Astrocyte (in vitro differentiated cells and primary cell): ENCODE measurements at regions not wholly inside any gene's neighbourhood (a gene's known extent, or its start where the extent isn't known, plus 50 kb on each side); places are given as distances from the start of the nearest gene placed in this dataset.

Experiments
- DNase-seq: peaks from one replicate; pipeline ENCODE4 v3.0.0-alpha.2; 2010; ENCODE audit warnings: low read depth
- FAIRE-seq: peaks from 2 replicates; lab custom pipeline; 2011; peaks lifted over from hg19 to GRCh38; lab: Jason Lieb, UNC
- H2AFZ ChIP-seq: 2 replicates; pipeline ENCODE4 v1.6.0; 2012; ENCODE audit warnings: low read depth, low read length, inconsistent platforms
- H3K27ac ChIP-seq: 2 replicates; pipeline ENCODE4 v1.5.1; 2011; ENCODE audit warnings: low read depth, low read length, inconsistent platforms
- H3K27me3 ChIP-seq: 2 replicates; pipeline ENCODE4 v1.6.0; 2011; ENCODE audit warnings: low read length, inconsistent platforms; ENCODE audit not compliant: insufficient read depth
- H3K36me3 ChIP-seq: 2 replicates; pipeline ENCODE4 v1.5.1; 2011; ENCODE audit warnings: low read length, inconsistent platforms; ENCODE audit not compliant: insufficient read depth
- H3K4me1 ChIP-seq: 2 replicates; pipeline ENCODE4 v1.5.1; 2011; ENCODE audit warnings: low read length, inconsistent platforms; ENCODE audit not compliant: insufficient read depth
- H3K4me2 ChIP-seq: 2 replicates; pipeline ENCODE4 v1.6.0; 2012; ENCODE audit warnings: low read length, inconsistent platforms
- H3K4me3 ChIP-seq: 2 replicates; pipeline ENCODE4 v1.5.1; 2011; ENCODE audit warnings: low read depth, mild to moderate bottlenecking, low read length, inconsistent platforms; ENCODE audit not compliant: insufficient read depth
- H3K79me2 ChIP-seq: 2 replicates; pipeline ENCODE4 v1.6.0; 2012; ENCODE audit warnings: mild to moderate bottlenecking, low read length, inconsistent platforms; ENCODE audit not compliant: insufficient read depth
- H3K9ac ChIP-seq: 2 replicates; pipeline ENCODE4 v1.6.0; 2012; ENCODE audit warnings: mild to moderate bottlenecking, low read length, inconsistent platforms
- H3K9me3 ChIP-seq: 2 replicates; pipeline ENCODE4 v1.5.1; 2012; ENCODE audit warnings: low read depth, mild to moderate bottlenecking, low read length, inconsistent platforms; ENCODE audit not compliant: insufficient read depth
- H4K20me1 ChIP-seq: 2 replicates; pipeline ENCODE4 v1.6.0; 2012; ENCODE audit warnings: low read length, inconsistent platforms; ENCODE audit not compliant: insufficient read depth
- H3K27ac Mint-ChIP-seq: one replicate; pipeline ENCODE4 v1.8.0; 2021; ENCODE audit warnings: mild to moderate bottlenecking, mixed read lengths; ENCODE audit not compliant: unreplicated experiment
- H3K27me3 Mint-ChIP-seq: one replicate; pipeline ENCODE4 v1.8.0; 2021; ENCODE audit warnings: low read depth, mixed read lengths; ENCODE audit not compliant: unreplicated experiment
- H3K36me3 Mint-ChIP-seq: one replicate; pipeline ENCODE4 v1.8.0; 2021; ENCODE audit warnings: low read depth, mixed read lengths; ENCODE audit not compliant: unreplicated experiment
- H3K4me1 Mint-ChIP-seq: one replicate; pipeline ENCODE4 v1.8.0; 2021; ENCODE audit warnings: low read depth, mixed read lengths; ENCODE audit not compliant: unreplicated experiment
- H3K4me3 Mint-ChIP-seq: one replicate; pipeline ENCODE4 v1.8.0; 2021; ENCODE audit warnings: mild to moderate bottlenecking, moderate library complexity, mixed read lengths; ENCODE audit not compliant: unreplicated experiment
- H3K9me3 Mint-ChIP-seq: one replicate; pipeline ENCODE4 v1.8.0; 2021; ENCODE audit warnings: mild to moderate bottlenecking, mixed read lengths; ENCODE audit not compliant: unreplicated experiment
- EZH2 ChIP-seq: IDR thresholded peaks from 2 replicates; pipeline ENCODE4 v1.6.1; 2012; ENCODE audit warnings: mild to moderate bottlenecking, low read length, inconsistent platforms; ENCODE audit not compliant: insufficient read depth
- TF ChIP-seq, protein P1 (sequence below): IDR thresholded peaks from 2 replicates; pipeline ENCODE4 v1.5.1; 2011; ENCODE audit warnings: low read depth, mild to moderate bottlenecking, inconsistent platforms, low read length, moderate library complexity; ENCODE audit not compliant: insufficient read depth

DNA sequence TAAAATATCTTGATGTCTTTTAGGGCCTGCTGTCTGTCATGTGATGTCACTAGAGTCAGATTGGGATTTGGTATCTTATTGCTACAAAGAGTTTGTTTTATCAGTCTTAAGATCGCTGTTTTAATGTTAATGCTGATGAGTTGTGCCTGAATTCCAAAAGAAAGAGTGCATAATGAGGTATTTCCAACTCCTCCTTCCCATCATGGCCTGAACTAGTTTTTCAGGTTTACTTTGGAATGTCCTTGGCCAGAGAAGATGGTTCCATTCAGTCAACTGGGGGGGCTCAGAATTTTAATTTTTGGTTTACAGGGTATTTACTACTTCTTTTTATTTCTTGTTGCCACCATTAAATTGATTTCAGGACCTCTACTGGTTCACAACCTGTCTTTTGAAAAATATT, 74.3 kb upstream of the MARCHF11 start:
- H3K27ac Mint-ChIP-seq: no peak overlapping the region
- H3K4me2 ChIP-seq: no peak overlapping the region
- no peak for TF ChIP-seq EZH2
- TF ChIP-seq, protein P1, sequence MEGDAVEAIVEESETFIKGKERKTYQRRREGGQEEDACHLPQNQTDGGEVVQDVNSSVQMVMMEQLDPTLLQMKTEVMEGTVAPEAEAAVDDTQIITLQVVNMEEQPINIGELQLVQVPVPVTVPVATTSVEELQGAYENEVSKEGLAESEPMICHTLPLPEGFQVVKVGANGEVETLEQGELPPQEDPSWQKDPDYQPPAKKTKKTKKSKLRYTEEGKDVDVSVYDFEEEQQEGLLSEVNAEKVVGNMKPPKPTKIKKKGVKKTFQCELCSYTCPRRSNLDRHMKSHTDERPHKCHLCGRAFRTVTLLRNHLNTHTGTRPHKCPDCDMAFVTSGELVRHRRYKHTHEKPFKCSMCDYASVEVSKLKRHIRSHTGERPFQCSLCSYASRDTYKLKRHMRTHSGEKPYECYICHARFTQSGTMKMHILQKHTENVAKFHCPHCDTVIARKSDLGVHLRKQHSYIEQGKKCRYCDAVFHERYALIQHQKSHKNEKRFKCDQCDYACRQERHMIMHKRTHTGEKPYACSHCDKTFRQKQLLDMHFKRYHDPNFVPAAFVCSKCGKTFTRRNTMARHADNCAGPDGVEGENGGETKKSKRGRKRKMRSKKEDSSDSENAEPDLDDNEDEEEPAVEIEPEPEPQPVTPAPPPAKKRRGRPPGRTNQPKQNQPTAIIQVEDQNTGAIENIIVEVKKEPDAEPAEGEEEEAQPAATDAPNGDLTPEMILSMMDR: no peak

GRCh38 chr5:16245956-16246355, 66.4 kb upstream of the MARCHF11 start:
- no peaks in the 10 kb centered on the region for H3K27me3 Mint-ChIP-seq
- H3K4me1 Mint-ChIP-seq: no peaks in the 10 kb centered on the region
- Histone ChIP-seq H3K4me1 (no peaks in the 10 kb centered on the region), H3K4me3 (no peak overlapping the region), H3K27me3 (no peaks in the 10 kb centered on the region), H4K20me1 (no peaks in the 10 kb centered on the region), H3K36me3 (no peaks in the 10 kb centered on the region), H3K4me2 (no peak overlapping the region), H3K27ac (no peak overlapping the region), H3K9ac (no peak overlapping the region), H3K79me2 (no peaks in the 10 kb centered on the region), H3K9me3 (no peaks in the 10 kb centered on the region), H2AFZ (no peak overlapping the region)
- no peak overlapping the region for H3K4me3 Mint-ChIP-seq
- H3K27ac Mint-ChIP-seq: no peak overlapping the region
- no peaks in the 10 kb centered on the region for H3K36me3 Mint-ChIP-seq
- H3K9me3 Mint-ChIP-seq: no peaks in the 10 kb centered on the region
- TF ChIP-seq EZH2: no peak
- TF ChIP-seq, protein P1: no peak
- no peak for FAIRE-seq
- no peak for DNase-seq

More for the DNA sequence above, 74.3 kb upstream of the MARCHF11 start:
- Histone ChIP-seq H3K27me3 (no peaks in the 10 kb centered on the region), H4K20me1 (no peaks in the 10 kb centered on the region), H3K36me3 (no peaks in the 10 kb centered on the region), H2AFZ (no peak overlapping the region), H3K9me3 (no peaks in the 10 kb centered on the region), H3K9ac (no peak overlapping the region), H3K27ac (no peak overlapping the region), H3K79me2 (no peaks in the 10 kb centered on the region), H3K4me1 (no peaks in the 10 kb centered on the region), H3K4me3 (no peak overlapping the region)
- no peaks in the 10 kb centered on the region for H3K27me3 Mint-ChIP-seq
- H3K9me3 Mint-ChIP-seq: no peaks in the 10 kb centered on the region
- FAIRE-seq: no peak
- no peak for DNase-seq
- H3K4me1 Mint-ChIP-seq: no peaks in the 10 kb centered on the region
- H3K4me3 Mint-ChIP-seq: no peak overlapping the region
- no peaks in the 10 kb centered on the region for H3K36me3 Mint-ChIP-seq

GRCh38 chr5:16245249-16245648, 65.7 kb upstream of the MARCHF11 start:
- TF ChIP-seq, protein P1: no peak
- no peak for TF ChIP-seq EZH2
- no peaks in the 10 kb centered on the region for H3K36me3 Mint-ChIP-seq
- no peak for DNase-seq
- H2AFZ ChIP-seq: no peak overlapping the region
- no peaks in the 10 kb centered on the region for H3K27me3 Mint-ChIP-seq
- H3K4me3 ChIP-seq: no peak overlapping the region
- H4K20me1 ChIP-seq: no peaks in the 10 kb centered on the region
- H3K27ac Mint-ChIP-seq: no peak overlapping the region
- H3K4me1 ChIP-seq: no peaks in the 10 kb centered on the region
- no peaks in the 10 kb centered on the region for H3K36me3 ChIP-seq
- H3K27me3 ChIP-seq: no peaks in the 10 kb centered on the region
- no peaks in the 10 kb centered on the region for H3K4me1 Mint-ChIP-seq
- no peak overlapping the region for H3K27ac ChIP-seq
- H3K9me3 ChIP-seq: no peaks in the 10 kb centered on the region
- FAIRE-seq: no peak
- H3K9me3 Mint-ChIP-seq: no peaks in the 10 kb centered on the region
- H3K9ac ChIP-seq: no peak overlapping the region
- H3K79me2 ChIP-seq: no peaks in the 10 kb centered on the region
- no peak overlapping the region for H3K4me2 ChIP-seq
- no peak overlapping the region for H3K4me3 Mint-ChIP-seq
